ENCODE measurements at regions not wholly inside any gene's neighbourhood (a gene's known extent, or its start where the extent isn't known, plus 50 kb on each side); places are given as distances from the start of the nearest gene placed in this dataset.

DNA sequence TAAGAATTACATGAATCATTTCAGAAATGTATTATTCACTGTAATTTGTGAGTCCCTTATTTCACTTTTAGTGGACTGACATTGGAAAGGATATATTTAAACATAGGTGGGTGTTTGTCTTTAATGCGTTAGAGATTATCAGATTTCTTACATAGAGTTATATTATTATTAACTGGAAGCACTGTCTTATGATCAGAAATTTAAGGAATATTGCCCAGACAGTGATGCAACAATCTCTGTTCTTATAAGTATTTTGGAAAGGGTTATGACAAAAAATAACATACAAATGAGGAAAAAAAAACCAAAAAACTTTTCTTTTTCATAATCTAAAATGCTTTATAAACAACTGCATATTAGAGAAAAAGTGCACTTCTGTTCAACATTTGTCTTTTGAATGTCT is 836.6 kb downstream of the SLC6A15 start:
- DNase-seq (ENCODE audit: low spot score in 2 of 2): no peak
- no peaks in the 10 kb centered on the region for H3K4me1 ChIP-seq
- no peak overlapping the region for H3K4me3 ChIP-seq
- H3K9me3 ChIP-seq: no peaks in the 10 kb centered on the region
- H3K27ac ChIP-seq: no peak overlapping the region
- 47% methylated on average over 1 of the region's 1 CpG for WGBS
- TF ChIP-seq POLR2AphosphoS5 (IDR thresholded peaks at IDR 0.05): no peak
- TF ChIP-seq POLR2A (IDR thresholded peaks at IDR 0.05): no peak
- TF ChIP-seq, protein P1, sequence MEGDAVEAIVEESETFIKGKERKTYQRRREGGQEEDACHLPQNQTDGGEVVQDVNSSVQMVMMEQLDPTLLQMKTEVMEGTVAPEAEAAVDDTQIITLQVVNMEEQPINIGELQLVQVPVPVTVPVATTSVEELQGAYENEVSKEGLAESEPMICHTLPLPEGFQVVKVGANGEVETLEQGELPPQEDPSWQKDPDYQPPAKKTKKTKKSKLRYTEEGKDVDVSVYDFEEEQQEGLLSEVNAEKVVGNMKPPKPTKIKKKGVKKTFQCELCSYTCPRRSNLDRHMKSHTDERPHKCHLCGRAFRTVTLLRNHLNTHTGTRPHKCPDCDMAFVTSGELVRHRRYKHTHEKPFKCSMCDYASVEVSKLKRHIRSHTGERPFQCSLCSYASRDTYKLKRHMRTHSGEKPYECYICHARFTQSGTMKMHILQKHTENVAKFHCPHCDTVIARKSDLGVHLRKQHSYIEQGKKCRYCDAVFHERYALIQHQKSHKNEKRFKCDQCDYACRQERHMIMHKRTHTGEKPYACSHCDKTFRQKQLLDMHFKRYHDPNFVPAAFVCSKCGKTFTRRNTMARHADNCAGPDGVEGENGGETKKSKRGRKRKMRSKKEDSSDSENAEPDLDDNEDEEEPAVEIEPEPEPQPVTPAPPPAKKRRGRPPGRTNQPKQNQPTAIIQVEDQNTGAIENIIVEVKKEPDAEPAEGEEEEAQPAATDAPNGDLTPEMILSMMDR (IDR thresholded peaks at IDR 0.05): no peak
- no peak for TF ChIP-seq EP300 (IDR thresholded peaks at IDR 0.05)
- no peaks in the 10 kb centered on the region for H3K27me3 ChIP-seq
- no peaks in the 10 kb centered on the region for H3K36me3 ChIP-seq

DNA sequence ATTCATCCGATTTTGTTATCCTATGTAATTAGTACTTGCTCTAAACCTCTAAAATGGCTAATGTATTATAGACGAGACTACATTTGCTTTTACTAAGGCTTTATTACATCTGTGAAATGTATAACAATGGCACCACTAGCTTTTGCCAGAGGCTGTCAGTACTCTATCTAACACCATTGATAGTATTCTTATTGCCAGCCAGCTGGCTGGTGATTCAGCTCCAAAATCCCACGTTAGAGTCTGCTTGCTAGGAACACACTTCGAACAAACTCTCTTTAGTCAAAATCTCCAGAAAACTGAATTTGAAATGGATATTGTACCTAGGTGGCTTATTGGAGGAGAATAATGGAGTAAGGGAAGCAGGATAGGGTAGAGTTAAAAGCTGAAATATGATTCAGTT is 839.2 kb downstream of the SLC6A15 start:
- whole genome bisulfite sequencing: 71% methylated on average over 4 of the region's 4 CpGs
- TF ChIP-seq POLR2A (IDR thresholded peaks at IDR 0.05): no peak
- TF ChIP-seq, protein P1 (IDR thresholded peaks at IDR 0.05): no peak
- no peak for TF ChIP-seq EP300 (IDR thresholded peaks at IDR 0.05)
- no peak for TF ChIP-seq POLR2AphosphoS5 (IDR thresholded peaks at IDR 0.05)
- Histone ChIP-seq H3K27me3 (no peaks in the 10 kb centered on the region), H3K9me3 (no peaks in the 10 kb centered on the region), H3K36me3 (no peaks in the 10 kb centered on the region), H3K27ac (no peak overlapping the region), H3K4me3 (no peak overlapping the region), H3K4me1 (no peaks in the 10 kb centered on the region)
- DNase-seq (ENCODE audit: low spot score in 2 of 2): no peak

DNA sequence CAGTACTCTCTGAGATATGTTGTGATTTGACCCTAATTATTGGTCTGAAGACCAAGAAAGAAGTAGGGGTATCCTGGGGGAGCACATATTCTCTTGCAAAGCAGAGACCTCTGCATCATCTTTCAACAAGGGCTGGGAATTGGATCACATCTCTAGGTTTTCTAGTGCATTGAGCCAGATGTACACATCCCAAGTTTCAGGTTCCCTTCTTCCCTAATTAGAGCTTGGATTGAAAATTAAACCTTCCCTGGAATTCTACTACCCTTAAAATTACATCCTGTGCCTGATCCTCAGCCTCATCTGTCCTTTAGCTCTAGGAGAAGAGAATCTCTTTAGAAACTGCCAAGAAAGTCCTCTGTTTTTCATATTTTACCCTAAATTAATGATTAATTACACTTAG is 839.6 kb downstream of the SLC6A15 start:
- no peak for DNase-seq (ENCODE audit: low spot score in 2 of 2)
- Histone ChIP-seq H3K36me3 (no peaks in the 10 kb centered on the region), H3K4me3 (no peak overlapping the region), H3K27me3 (no peaks in the 10 kb centered on the region), H3K27ac (no peak overlapping the region), H3K4me1 (no peaks in the 10 kb centered on the region), H3K9me3 (no peaks in the 10 kb centered on the region)
- TF ChIP-seq, protein P1 (IDR thresholded peaks at IDR 0.05): no peak
- no peak for TF ChIP-seq POLR2AphosphoS5 (IDR thresholded peaks at IDR 0.05)
- TF ChIP-seq EP300 (IDR thresholded peaks at IDR 0.05): no peak
- TF ChIP-seq POLR2A (IDR thresholded peaks at IDR 0.05): no peak

DNA sequence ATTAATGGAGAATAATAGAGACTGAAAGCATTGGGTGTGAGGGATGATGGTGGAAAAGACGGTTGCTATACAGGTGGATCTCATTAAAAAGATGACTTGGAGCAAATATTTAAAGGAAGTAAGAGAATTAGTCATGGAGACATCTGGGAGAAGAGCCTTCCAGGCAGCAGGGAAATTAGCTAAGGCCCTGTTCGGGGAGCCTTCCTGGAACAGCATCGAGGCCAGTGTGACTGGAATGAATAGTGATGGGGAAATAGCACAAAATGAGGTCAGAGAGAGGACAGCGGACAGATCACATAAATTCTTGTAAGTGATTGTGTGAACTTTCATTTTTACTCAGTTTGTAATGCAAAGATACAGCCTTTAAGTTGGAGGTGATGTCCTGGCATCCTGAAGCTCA is 842.3 kb downstream of the SLC6A15 start:
- no peak overlapping the region for H3K27ac ChIP-seq
- TF ChIP-seq POLR2AphosphoS5 (IDR thresholded peaks at IDR 0.05) (peak in 1 of 3 donors; percentile 19), EP300 (IDR thresholded peaks at IDR 0.05) (no peak)
- TF ChIP-seq, protein P1 (IDR thresholded peaks at IDR 0.05): no peak
- no peaks in the 10 kb centered on the region for H3K36me3 ChIP-seq
- no peaks in the 10 kb centered on the region for H3K27me3 ChIP-seq
- DNase-seq (ENCODE audit: low spot score in 2 of 2): peak; percentile 57 to 76
- H3K9me3 ChIP-seq: no peaks in the 10 kb centered on the region
- H3K4me1 ChIP-seq: no peaks in the 10 kb centered on the region
- H3K4me3 ChIP-seq: no peak overlapping the region
- 33% methylated on average over 4 of the region's 4 CpGs for WGBS

DNA sequence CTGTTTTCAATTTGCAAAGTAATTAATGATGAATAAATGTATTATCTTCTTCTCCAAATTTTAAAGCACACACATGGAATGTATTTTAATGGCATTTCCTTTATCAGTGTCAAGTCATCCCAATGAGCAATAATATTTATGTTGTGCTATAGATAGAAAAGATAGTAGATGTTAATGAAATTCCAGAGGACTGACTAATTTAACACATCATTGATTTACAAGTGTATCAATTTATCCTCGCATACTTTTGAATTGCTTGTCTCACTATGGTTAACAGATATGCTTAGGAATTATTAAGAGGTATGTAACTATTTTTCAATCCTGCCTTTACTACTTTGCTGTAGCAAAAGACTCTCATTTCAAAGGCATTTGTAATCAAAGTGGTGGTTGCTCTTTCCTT is 842.9 kb downstream of the SLC6A15 start:
- no peaks in the 10 kb centered on the region for H3K9me3 ChIP-seq
- 39% methylated on average over 1 of the region's 1 CpG for WGBS
- H3K27ac ChIP-seq: no peak overlapping the region
- no peak overlapping the region for H3K4me3 ChIP-seq
- no peak for DNase-seq (ENCODE audit: low spot score in 2 of 2)
- H3K36me3 ChIP-seq: no peaks in the 10 kb centered on the region
- no peaks in the 10 kb centered on the region for H3K27me3 ChIP-seq
- TF ChIP-seq POLR2A (IDR thresholded peaks at IDR 0.05): no peak
- TF ChIP-seq POLR2AphosphoS5 (IDR thresholded peaks at IDR 0.05): no peak
- no peak for TF ChIP-seq EP300 (IDR thresholded peaks at IDR 0.05)
- TF ChIP-seq, protein P1 (IDR thresholded peaks at IDR 0.05): no peak
- H3K4me1 ChIP-seq: no peaks in the 10 kb centered on the region
